Activated gamma-delta T cell treated with Interleukin-2 at 50 U/mL for 16 hours (primary cell): ENCODE measurements at regions not wholly inside any gene's neighbourhood (a gene's known extent, or its start where the extent isn't known, plus 50 kb on each side); places are given as distances from the start of the nearest gene placed in this dataset.

Source experiments
- DNase-seq: peaks from one replicate; pipeline ENCODE4 v3.0.0-alpha.2; 2020

- DNase-seq: no peak
These were observed 258.7 kb downstream of the SEC14L1 start for GRCh38 chr17:77399319-77399957.

- peak; percentile 76 for DNase-seq
These were observed 259.7 kb downstream of the SEC14L1 start for GRCh38 chr17:77400445-77400870.

- DNase-seq: no peak
These were observed 261.5 kb downstream of the SEC14L1 start for GRCh38 chr17:77402159-77402731.

GRCh38 chr17:77403854-77404253, 263.1 kb downstream of the SEC14L1 start:
- no peak for DNase-seq

GRCh38 chr17:77404812-77405581, 264.2 kb downstream of the SEC14L1 start:
- peak; percentile 87 for DNase-seq

DNA sequence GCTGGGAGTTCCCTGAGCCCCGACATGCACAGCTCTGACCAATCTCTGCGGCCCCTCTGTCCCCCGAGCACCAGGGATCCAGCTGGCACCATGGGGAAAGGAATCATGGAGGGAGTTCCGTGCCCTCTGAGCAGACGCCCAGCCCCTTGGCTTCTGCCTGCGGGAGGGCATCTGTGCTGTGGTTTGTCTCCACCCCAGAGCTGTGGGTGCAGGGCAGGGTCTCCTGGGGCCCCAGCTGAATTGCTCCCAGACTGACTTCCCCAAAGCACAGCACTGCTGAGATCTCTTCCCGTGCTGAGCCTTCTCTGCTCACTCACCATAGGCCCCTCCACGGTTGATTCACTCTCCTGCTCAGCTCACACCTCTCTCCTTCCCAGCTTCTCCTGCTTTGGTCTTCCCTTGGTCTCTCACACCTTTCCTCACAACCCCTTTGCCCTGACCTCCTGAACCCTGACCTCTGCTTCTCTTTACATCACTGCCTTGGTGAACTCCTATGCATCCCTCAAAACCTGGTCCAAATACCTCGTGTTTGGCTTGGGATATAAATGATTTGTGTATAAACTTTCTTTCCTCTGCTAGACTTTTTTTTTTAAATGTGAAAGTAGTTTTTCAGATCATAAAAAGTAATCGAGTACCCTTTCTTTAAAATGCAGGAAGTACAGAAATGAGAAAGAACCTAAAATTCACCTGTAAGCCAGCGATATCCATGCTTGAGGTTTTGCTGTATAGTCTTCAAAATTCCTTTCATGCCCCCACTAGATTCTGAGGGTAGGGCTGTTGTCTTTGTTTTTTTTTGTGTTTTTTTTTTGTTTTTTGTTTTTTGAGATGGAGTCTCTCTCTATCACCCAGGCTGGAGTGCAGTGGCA, 265.3 kb downstream of the SEC14L1 start:
- DNase-seq: no peak

- DNase-seq: no peak
These were observed 266.8 kb downstream of the SEC14L1 start for GRCh38 chr17:77407321-77408277.

- no peak for DNase-seq
These were observed 267.5 kb downstream of the SEC14L1 start for GRCh38 chr17:77408284-77408683.

- DNase-seq: no peak
These were observed 268.8 kb downstream of the SEC14L1 start for GRCh38 chr17:77409282-77410161.

GRCh38 chr17:77410470-77410869, 269.7 kb downstream of the SEC14L1 start:
- no peak for DNase-seq

DNA sequence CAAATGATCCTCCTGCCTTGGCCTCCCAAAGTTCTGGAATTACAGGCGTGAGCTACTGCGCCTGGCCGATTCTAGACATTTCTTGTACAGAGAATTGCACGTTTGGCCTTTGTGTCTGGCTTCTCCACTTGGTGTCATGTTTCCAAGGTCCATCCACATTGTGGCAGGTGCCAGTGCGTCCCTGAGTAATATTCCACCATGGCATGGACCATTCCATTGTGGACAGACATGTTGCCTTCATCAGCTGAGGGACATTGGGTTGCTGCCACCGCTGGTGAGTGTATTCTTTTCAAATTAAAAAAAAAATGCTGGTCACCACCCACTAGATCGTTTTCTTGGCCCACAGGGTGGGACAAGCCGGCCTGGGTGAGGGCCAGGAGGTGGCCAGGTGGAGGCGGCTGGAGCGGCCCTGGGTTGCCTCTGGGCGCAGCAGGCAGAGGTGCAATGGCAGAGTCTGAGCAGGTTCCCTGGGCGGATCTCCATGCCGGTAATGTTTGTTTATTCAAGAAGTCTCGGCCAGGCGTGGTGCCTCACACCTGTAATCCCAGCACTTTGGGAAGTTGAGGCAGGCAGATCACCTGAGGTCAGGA, 274.1 kb downstream of the SEC14L1 start:
- DNase-seq: no peak

GRCh38 chr17:77416105-77416713, 275.4 kb downstream of the SEC14L1 start:
- no peak for DNase-seq

- no peak for DNase-seq
These were observed 276.8 kb downstream of the SEC14L1 start for GRCh38 chr17:77417575-77417974.

- DNase-seq: no peak
These were observed 277.8 kb downstream of the SEC14L1 start for GRCh38 chr17:77418609-77419008.

- no peak for DNase-seq
These were observed 278.3 kb downstream of the SEC14L1 start for GRCh38 chr17:77419095-77419494.

DNA sequence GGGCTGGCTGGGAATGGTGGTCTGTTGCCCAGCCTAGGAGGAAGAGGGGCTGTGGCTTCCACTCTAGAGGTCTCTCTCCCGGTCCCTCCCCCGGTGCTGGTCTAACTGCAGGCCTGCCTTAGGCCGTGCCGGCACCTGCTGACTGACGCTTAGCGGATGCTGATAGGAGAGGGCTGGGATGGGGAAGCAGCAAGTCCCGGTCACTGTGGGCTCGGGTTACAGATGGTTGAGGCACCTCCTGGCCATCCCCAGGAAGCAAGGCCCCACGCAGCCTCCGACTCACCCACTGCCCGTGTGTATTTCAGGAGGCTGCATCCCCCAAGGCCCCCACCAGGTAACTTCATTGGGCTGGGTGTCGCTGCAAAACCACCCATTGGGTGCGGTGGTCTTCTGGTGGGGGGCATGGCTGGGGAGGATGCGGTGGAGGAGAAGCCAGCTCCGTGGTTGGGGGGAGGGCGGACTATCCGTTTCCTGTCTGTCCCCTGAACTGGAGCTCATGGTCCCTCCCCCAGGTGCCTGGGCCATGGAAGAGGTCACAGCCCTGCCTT, 278.9 kb downstream of the SEC14L1 start:
- no peak for DNase-seq

DNA sequence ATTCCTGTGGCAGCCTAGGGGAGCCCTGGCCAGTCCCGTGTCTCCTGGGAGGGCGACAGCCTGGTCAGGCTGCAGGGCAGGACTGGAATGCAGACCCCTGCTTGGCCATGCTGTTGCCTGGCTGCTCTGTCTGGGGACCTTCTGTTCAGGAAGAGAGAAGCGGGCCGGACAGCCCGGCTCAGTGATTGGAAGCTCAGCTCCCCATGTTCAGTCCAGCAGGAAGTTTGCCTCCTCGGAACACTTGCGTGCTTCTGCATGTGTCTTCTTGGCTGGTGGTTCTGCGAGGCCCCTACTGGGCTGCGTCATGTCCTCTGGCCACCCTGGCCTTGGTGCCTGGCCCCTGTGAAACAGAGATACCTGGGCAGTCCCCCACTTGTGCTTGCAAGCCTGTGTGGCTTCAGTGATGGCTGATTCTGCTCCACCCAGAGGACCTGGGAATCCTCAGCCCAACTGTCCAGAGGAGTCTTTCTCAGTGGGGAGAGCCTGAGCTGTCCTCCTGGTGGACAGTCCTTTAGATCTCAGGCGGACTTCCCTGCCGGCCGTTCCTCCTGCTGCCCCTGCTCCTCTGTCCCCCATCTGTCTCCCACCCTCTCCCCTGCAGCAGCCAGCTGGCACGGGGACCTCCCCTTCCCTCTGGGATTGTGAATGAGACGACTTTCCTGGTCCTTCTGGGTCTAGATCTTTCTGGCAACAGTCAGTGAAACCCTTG, 279.5 kb downstream of the SEC14L1 start:
- DNase-seq: no peak

GRCh38 chr17:77420804-77421629, 280.2 kb downstream of the SEC14L1 start:
- DNase-seq: peak; percentile 54
